ENCODE measurements at regions not wholly inside any gene's neighbourhood (a gene's known extent, or its start where the extent isn't known, plus 50 kb on each side); places are given as distances from the start of the nearest gene placed in this dataset.
A peak's percentile ranks its signal among the peaks of the same experiment; 100 is the strongest.
"Not testable (repeated sequence)": the region's sequence is repeated elsewhere in the genome, so short reads cannot be mapped to it uniquely, and the experiment has no call there.

GRCh38 chr4:133544097-133544496, 395.0 kb downstream of the PCDH10 start:
- no peaks in the 10 kb centered on the region for H3K36me3 ChIP-seq
- no peak overlapping the region for H3K27ac ChIP-seq
- DNase-seq (no peak), ATAC-seq (no peak)
- no peaks in the 10 kb centered on the region for H3K9me3 ChIP-seq
- no peaks in the 10 kb centered on the region for H3K4me1 ChIP-seq
- H3K4me3 ChIP-seq: no peak overlapping the region
- no peak for TF ChIP-seq CTCF (IDR thresholded peaks at IDR 0.05)
- no peaks in the 10 kb centered on the region for H3K27me3 ChIP-seq
- intact Hi-C loops (cut with DNase I): no loop called here

- Histone ChIP-seq H3K4me1 (no peaks in the 10 kb centered on the region), H3K27ac (no peak overlapping the region), H3K27me3 (no peaks in the 10 kb centered on the region), H3K4me3 (no peak overlapping the region), H3K9me3 (no peaks in the 10 kb centered on the region), H3K36me3 (no peaks in the 10 kb centered on the region)
- DNase-seq: no peak
- no peak for TF ChIP-seq CTCF (IDR thresholded peaks at IDR 0.05)
- ATAC-seq: no peak
- intact Hi-C loops (cut with DNase I): no loop called here
These were observed 388.7 kb downstream of the PCDH10 start for GRCh38 chr4:133537780-133538281.

- intact Hi-C loops (cut with DNase I); H3K27ac ChIP-seq; ATAC-seq; H3K27me3 ChIP-seq; DNase-seq; H3K4me1 ChIP-seq; H3K36me3 ChIP-seq; H3K4me3 ChIP-seq; H3K9me3 ChIP-seq: not testable (repeated sequence)
These were observed 385.1 kb downstream of the PCDH10 start for GRCh38 chr4:133534224-133534623.

GRCh38 chr4:133524369-133524768, 375.3 kb downstream of the PCDH10 start:
- Histone ChIP-seq H3K4me3 (no peak overlapping the region), H3K9me3 (no peaks in the 10 kb centered on the region), H3K4me1 (no peaks in the 10 kb centered on the region), H3K36me3 (no peaks in the 10 kb centered on the region), H3K27ac (no peak overlapping the region), H3K27me3 (no peaks in the 10 kb centered on the region)
- intact Hi-C loops (cut with DNase I): no loop called here
- TF ChIP-seq CTCF (IDR thresholded peaks at IDR 0.05): no peak
- ATAC-seq (peak; percentile 27), DNase-seq (no peak)

- Histone ChIP-seq H3K27me3 (no peaks in the 10 kb centered on the region), H3K4me1 (no peaks in the 10 kb centered on the region), H3K36me3 (no peaks in the 10 kb centered on the region), H3K27ac (no peak overlapping the region), H3K4me3 (no peak overlapping the region), H3K9me3 (peaks cover 0 to 16% of the 10 kb centered on the region in 2 donors)
- TF ChIP-seq CTCF (IDR thresholded peaks at IDR 0.05): no peak
- intact Hi-C loops (cut with DNase I): no loop called here
- no peak for DNase-seq
- no peak for ATAC-seq
These were observed 364.8 kb downstream of the PCDH10 start for GRCh38 chr4:133513901-133514300.

- H3K4me3 ChIP-seq: no peak overlapping the region
- no peaks in the 10 kb centered on the region for H3K27me3 ChIP-seq
- intact Hi-C loops (cut with DNase I): no loop called here
- no peak overlapping the region for H3K27ac ChIP-seq
- DNase-seq (no peak), ATAC-seq (no peak)
- peaks cover 0 to 1% of the 10 kb centered on the region in 2 donors for H3K9me3 ChIP-seq
- no peaks in the 10 kb centered on the region for H3K36me3 ChIP-seq
- no peaks in the 10 kb centered on the region for H3K4me1 ChIP-seq
- TF ChIP-seq CTCF (IDR thresholded peaks at IDR 0.05): no peak
These were observed 349.1 kb downstream of the PCDH10 start for GRCh38 chr4:133498149-133498548.
